Heart right ventricle (tissue), 16 donors: ENCODE measurements at regions not wholly inside any gene's neighbourhood (a gene's known extent, or its start where the extent isn't known, plus 50 kb on each side); places are given as distances from the start of the nearest gene placed in this dataset.
"Not testable (repeated sequence)": the region's sequence is repeated elsewhere in the genome, so short reads cannot be mapped to it uniquely, and the experiment has no call there.

ENCODE experiments used
- ATAC-seq, 8 donors: fragments of 200-7000 bp; cut with Tn5 transposase; one replicate each; pipeline ENCODE4 v1.9.1; 2020; ENCODE audit warnings: mild to moderate bottlenecking in 8 of 8, moderate library complexity in 8 of 8, moderate number of reproducible peaks in 1 of 8
- DNase-seq, 2 donors: peaks; one replicate each; pipeline ENCODE4 v3.0.0-alpha.2; 2020
- H3K27ac ChIP-seq, 10 donors: fragments of 200-600 bp; sonication (generic) in 2 of 10; one replicate each; pipeline versions ENCODE4 v1.5.0 to v1.8.0; 2020 to 2022; ENCODE audit warnings: mild to moderate bottlenecking in 3 of 10
- H3K27me3 ChIP-seq, 7 donors: fragments of 200-600 bp; one replicate each; pipeline ENCODE4 v1.8.0; 2021 to 2022; ENCODE audit warnings: mild to moderate bottlenecking in 2 of 7
- H3K36me3 ChIP-seq, 9 donors: fragments of 200-600 bp; sonication (generic) in 1 of 9; one replicate each; pipeline versions ENCODE4 v1.5.0 to v1.8.0; 2020 to 2022; ENCODE audit warnings: mild to moderate bottlenecking in 2 of 9
- H3K4me1 ChIP-seq, 9 donors: fragments of 200-600 bp; sonication (generic) in 1 of 9; one replicate each; pipeline versions ENCODE4 v1.5.0 to v1.8.0; 2020 to 2022; ENCODE audit warnings: mild to moderate bottlenecking in 4 of 9
- H3K4me3 ChIP-seq, 10 donors: fragments of 200-600 bp; sonication (generic) in 2 of 10; one replicate each; pipeline versions ENCODE4 v1.5.0 to v1.8.0; 2020 to 2022; ENCODE audit warnings: mild to moderate bottlenecking in 7 of 10, moderate library complexity in 2 of 10
- H3K9me3 ChIP-seq, 11 donors: fragments of 200-600 bp in 10 of 11; sonication (generic) in 2 of 11; one replicate each; pipeline versions ENCODE4 v1.5.0 to v1.8.0; 2013 to 2022; ENCODE audit warnings: mild to moderate bottlenecking in 2 of 11, control low read depth in 1 of 11, moderate library complexity in 1 of 11
- WGBS, 2 donors: extraction: QIAGEN DNeasy Blood & Tissue Kit; methylation state at CpG; one replicate each; pipeline ENCODE4 v1.1.7; 2013; ENCODE audit warnings: inconsistent platforms in 1 of 2; 5-methylcytosine and 5-hydroxymethylcytosine counted together
- intact Hi-C, 10 donors: fragments of 100-400 bp; cut with DNase I; formaldehyde crosslinking; loops; one replicate each; pipeline versions ENCODE4 v1.11.1 to v1.14.2; 2022
- TF ChIP-seq, protein P1 (sequence below), 9 donors: fragments of 200-600 bp; sonication (generic) in 2 of 9; IDR thresholded peaks; one replicate each; pipeline versions ENCODE4 v1.5.0 to v1.8.0; 2021 to 2022; ENCODE audit warnings: antibody characterized with exemption in 9 of 9, mild to moderate bottlenecking in 5 of 9, moderate library complexity in 1 of 9
- donor health status: Arrhythmogenic right ventricular cardiomyopathy.
- donor health status: ischemic (EF 13 %, LVEDD 7.1; RV severe dilation, severe dysfunction).
- donor health status: healthy with polysubstance abuse.
- donor health status: DM: no; HTN: yes; CAD: no.
- donor health status: DM: no; HTN: no; CAD: no.
- donor health status: ischemic (EF 25% LVEDD 6.9; RV normal size, moderate dysfunction).
- donor health status: ischemic (EF 25% LVEDD 5.7; RV mildly dilated, moderate dysfunction).
- donor health status: healthy.
- donor health status: DM: yes; HTN: yes; CAD: no.
- donor health status: Ischemic cardiomyopathy.
- donor health status: ischemic (EF 35%, LVEDD 5.7; RV mildly dilated, moderate dysfunction).
- donor health status: nonischemic (EF 11% LVEDD 7.7; RV severe dilation, severe dysfunction).
- donor health status: DM: yes; HTN: yes; CAD: no.
- donor health status: PGD.
- donor health status: ischemic (EF 29% LVEDD 5.4; RV normal size, mild dysfunction).
- donor health status: nonischemic (EF 23%, LVEDD 6.1; RV moderate dilation, normal function).

- Histone ChIP-seq H3K9me3 (peaks cover 0 to 10% (median 0%) of the 10 kb centered on the region in 11 donors), H3K36me3 (no peaks in the 10 kb centered on the region), H3K27ac (no peak overlapping the region), H3K4me1 (no peaks in the 10 kb centered on the region), H3K27me3 (no peaks in the 10 kb centered on the region), H3K4me3 (no peak overlapping the region)
- TF ChIP-seq, protein P1, sequence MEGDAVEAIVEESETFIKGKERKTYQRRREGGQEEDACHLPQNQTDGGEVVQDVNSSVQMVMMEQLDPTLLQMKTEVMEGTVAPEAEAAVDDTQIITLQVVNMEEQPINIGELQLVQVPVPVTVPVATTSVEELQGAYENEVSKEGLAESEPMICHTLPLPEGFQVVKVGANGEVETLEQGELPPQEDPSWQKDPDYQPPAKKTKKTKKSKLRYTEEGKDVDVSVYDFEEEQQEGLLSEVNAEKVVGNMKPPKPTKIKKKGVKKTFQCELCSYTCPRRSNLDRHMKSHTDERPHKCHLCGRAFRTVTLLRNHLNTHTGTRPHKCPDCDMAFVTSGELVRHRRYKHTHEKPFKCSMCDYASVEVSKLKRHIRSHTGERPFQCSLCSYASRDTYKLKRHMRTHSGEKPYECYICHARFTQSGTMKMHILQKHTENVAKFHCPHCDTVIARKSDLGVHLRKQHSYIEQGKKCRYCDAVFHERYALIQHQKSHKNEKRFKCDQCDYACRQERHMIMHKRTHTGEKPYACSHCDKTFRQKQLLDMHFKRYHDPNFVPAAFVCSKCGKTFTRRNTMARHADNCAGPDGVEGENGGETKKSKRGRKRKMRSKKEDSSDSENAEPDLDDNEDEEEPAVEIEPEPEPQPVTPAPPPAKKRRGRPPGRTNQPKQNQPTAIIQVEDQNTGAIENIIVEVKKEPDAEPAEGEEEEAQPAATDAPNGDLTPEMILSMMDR (IDR thresholded peaks at IDR 0.05): no peak
- no peak for ATAC-seq
- WGBS, 2 donors: 54 to 63% methylated on average over 3 of the region's 3 CpGs
- no peak for DNase-seq
- intact Hi-C loops: no loop called here
These were observed 597.5 kb upstream of the PCDH7 start for GRCh38 chr4:30122711-30123110.

GRCh38 chr4:30124621-30125020, 595.5 kb upstream of the PCDH7 start:
- H3K4me3 ChIP-seq, H3K9me3 ChIP-seq, DNase-seq, H3K27me3 ChIP-seq, H3K4me1 ChIP-seq, ATAC-seq, intact Hi-C loops, H3K36me3 ChIP-seq, H3K27ac ChIP-seq: not testable (repeated sequence)
- 95 to 96% methylated on average over 1 of the region's 2 CpGs for WGBS, 2 donors

DNA sequence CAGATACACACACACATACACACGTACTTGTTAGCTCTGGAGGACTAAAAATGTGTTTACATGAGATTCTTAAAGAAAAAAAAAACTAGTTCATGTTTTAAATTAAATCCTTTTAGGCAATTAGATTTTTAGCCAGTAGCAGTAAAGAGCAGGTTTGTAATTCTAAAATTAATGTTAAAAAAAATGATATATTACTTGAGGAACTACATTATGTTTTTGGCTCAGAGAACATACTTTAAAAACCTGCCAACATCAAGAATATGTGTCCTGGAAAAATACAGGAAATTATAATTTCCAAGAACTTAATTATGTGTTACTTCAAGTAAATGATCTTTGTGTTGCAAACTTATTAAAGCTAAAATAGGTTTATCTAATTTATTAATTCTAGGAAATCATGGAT, 594.3 kb upstream of the PCDH7 start:
- Histone ChIP-seq H3K4me1 (no peaks in the 10 kb centered on the region), H3K27me3 (no peaks in the 10 kb centered on the region), H3K27ac (no peak overlapping the region), H3K4me3 (no peak overlapping the region), H3K36me3 (no peaks in the 10 kb centered on the region), H3K9me3 (no peaks in the 10 kb centered on the region)
- ATAC-seq (no peak), DNase-seq (no peak)
- WGBS, 2 donors: 43 to 58% methylated on average over 1 of the region's 1 CpG
- TF ChIP-seq, protein P1 (IDR thresholded peaks at IDR 0.05): no peak
- intact Hi-C loops: no loop called here

DNA sequence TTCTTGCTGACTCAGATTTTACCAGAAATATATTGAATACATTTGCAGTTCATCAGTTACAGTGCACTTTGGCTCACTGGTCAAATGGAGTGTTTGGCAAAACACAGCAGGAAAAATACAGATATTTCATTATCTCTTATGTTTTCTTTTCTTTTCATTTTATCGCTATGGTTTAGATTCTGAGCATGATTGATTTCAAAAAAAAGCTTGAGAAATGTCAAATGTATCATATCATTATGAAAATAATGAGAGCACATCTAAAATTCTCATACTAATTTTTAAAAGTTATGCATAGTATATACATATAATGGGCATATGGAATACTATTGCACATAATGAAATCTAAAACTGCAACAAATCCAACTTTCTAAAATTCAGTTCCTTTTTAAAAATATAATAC, 593.8 kb upstream of the PCDH7 start:
- no peak overlapping the region for H3K27ac ChIP-seq
- no peak for ATAC-seq
- no peak for DNase-seq
- intact Hi-C loops: no loop called here
- TF ChIP-seq, protein P1 (IDR thresholded peaks at IDR 0.05): no peak
- no peak overlapping the region for H3K4me3 ChIP-seq
- no peaks in the 10 kb centered on the region for H3K4me1 ChIP-seq
- H3K27me3 ChIP-seq: no peaks in the 10 kb centered on the region
- 69 to 74% methylated on average over 1 of the region's 1 CpG for WGBS, 2 donors
- H3K9me3 ChIP-seq: no peaks in the 10 kb centered on the region
- no peaks in the 10 kb centered on the region for H3K36me3 ChIP-seq

DNA sequence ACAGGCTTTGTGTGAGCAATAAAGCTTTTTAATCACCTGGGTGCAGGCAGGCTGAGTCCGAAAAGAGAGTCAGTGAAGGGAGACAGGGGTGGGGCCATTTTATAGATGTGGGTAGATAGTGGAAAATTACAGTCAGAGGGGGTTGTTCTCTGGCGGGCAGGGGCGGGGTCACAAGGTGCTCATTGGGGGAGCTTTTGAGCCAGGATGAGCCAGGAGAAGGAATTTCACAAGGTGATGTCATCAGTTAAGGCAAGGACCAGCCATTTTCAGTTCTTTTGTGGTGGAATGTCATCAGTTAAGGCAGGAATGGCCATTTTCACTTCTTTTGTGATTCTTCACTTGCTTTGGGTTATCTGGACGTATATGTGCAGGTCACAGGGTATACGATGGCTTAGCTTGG, 571.3 kb upstream of the PCDH7 start:
- H3K4me3 ChIP-seq, DNase-seq, intact Hi-C loops: not testable (repeated sequence)

DNA sequence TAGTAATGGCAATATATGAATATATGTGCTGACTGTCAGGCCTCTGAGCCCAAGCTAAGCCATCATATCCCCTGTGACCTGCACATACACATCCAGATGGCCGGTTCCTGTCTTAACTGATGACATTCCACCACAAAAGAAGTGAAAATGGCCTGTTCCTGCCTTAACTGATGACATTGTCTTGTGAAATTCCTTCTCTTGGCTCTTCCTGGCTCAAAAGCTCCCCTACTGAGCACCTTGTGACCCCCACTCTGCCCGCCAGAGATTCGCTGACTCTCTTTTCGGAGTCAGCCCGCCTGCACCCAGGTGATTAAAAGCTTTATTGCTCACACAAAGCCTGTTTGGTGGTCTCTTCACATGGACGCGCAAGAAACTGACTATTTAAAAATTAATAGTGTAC, 570.6 kb upstream of the PCDH7 start:
- DNase-seq, H3K4me3 ChIP-seq, H3K27me3 ChIP-seq, H3K9me3 ChIP-seq, intact Hi-C loops, H3K4me1 ChIP-seq, H3K36me3 ChIP-seq, ATAC-seq, H3K27ac ChIP-seq: not testable (repeated sequence)
- 87 to 92% methylated on average over 7 of the region's 7 CpGs for WGBS, 2 donors

More for the DNA sequence above, 571.3 kb upstream of the PCDH7 start:
- not testable (repeated sequence) for ATAC-seq, H3K27ac ChIP-seq, H3K27me3 ChIP-seq, H3K4me1 ChIP-seq, H3K9me3 ChIP-seq, H3K36me3 ChIP-seq
- 83 to 87% methylated on average over 5 of the region's 5 CpGs for WGBS, 2 donors
